Fibroblast of lung (primary cell): ENCODE measurements at regions not wholly inside any gene's neighbourhood (a gene's known extent, or its start where the extent isn't known, plus 50 kb on each side); places are given as distances from the start of the nearest gene placed in this dataset.

Experiments used
- EZH2 ChIP-seq: IDR thresholded peaks from 2 replicates; pipeline ENCODE4 v1.5.1; 2012; ENCODE audit warnings: low read length, control low read depth, mild to moderate bottlenecking; ENCODE audit errors: missing control alignments
- TF ChIP-seq, protein P1 (sequence below), 2 donors: IDR thresholded peaks in 1 of 2; conservative IDR thresholded peaks in 1 of 2; 1 replicate in 1 of 2; 2 replicates in 1 of 2; pipeline ENCODE4 v1.5.1; 2011 to 2012; ENCODE audit warnings: low read length in 2 of 2, control low read depth in 1 of 2, inconsistent platforms in 1 of 2, low read depth in 1 of 2, mild to moderate bottlenecking in 1 of 2

DNA sequence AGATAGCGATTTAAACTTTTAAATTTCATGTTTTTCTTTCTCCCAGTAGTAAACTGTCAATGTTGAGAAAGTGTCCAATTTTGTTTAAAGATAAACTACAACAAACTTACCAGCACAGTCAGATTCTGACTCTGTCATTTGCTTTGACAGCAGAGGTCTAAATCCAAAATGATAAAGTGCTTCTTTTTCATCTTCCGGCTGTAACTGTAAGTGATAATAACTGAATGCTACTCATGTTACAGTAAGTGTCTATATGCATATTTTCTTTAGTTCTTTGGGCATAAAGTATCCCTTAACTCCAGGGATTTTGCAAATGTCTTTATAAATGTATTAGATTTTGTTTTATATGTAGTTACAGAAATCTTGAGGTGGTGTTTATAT is 610.4 kb downstream of the RFPL4B start:
- TF ChIP-seq, protein P1, sequence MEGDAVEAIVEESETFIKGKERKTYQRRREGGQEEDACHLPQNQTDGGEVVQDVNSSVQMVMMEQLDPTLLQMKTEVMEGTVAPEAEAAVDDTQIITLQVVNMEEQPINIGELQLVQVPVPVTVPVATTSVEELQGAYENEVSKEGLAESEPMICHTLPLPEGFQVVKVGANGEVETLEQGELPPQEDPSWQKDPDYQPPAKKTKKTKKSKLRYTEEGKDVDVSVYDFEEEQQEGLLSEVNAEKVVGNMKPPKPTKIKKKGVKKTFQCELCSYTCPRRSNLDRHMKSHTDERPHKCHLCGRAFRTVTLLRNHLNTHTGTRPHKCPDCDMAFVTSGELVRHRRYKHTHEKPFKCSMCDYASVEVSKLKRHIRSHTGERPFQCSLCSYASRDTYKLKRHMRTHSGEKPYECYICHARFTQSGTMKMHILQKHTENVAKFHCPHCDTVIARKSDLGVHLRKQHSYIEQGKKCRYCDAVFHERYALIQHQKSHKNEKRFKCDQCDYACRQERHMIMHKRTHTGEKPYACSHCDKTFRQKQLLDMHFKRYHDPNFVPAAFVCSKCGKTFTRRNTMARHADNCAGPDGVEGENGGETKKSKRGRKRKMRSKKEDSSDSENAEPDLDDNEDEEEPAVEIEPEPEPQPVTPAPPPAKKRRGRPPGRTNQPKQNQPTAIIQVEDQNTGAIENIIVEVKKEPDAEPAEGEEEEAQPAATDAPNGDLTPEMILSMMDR (conservative IDR thresholded peaks at IDR 0.05 in 1 of 2, IDR thresholded peaks at IDR 0.05 in 1 of 2; ENCODE audit: low read depth in 1 of 2, low read length in 2 of 2): no peak
- no peak for TF ChIP-seq EZH2
